SU-DHL-6 (cell line): ENCODE measurements at regions not wholly inside any gene's neighbourhood (a gene's known extent, or its start where the extent isn't known, plus 50 kb on each side); places are given as distances from the start of the nearest gene placed in this dataset.
A peak's percentile ranks its signal among the peaks of the same experiment; 100 is the strongest.

Source experiments
- H2AFZ ChIP-seq: fragments of 200-600 bp; sonication (generic); 2 replicates; pipeline ENCODE4 v1.6.1; 2014; ENCODE audit warnings: low read depth, mild to moderate bottlenecking, moderate library complexity, mixed read lengths, antibody characterized with exemption, low read length; ENCODE audit not compliant: severe bottlenecking
- H3F3A ChIP-seq: fragments of 200-600 bp; shearing (Covaris generic); 2 replicates; pipeline ENCODE4 v1.6.0; 2016; ENCODE audit warnings: antibody characterized with exemption, mild to moderate bottlenecking; ENCODE audit not compliant: insufficient read depth
- H3K27ac ChIP-seq: fragments of 200-600 bp; sonication (generic); 2 replicates; pipeline ENCODE4 v1.5.1; 2016; ENCODE audit warnings: low read depth, mild to moderate bottlenecking, low read length, moderate library complexity, mixed read lengths
- H3K27me3 ChIP-seq: fragments of 200-600 bp; sonication (generic), shearing (Covaris generic); 2 replicates; pipeline ENCODE4 v1.6.0; 2014; ENCODE audit warnings: mild to moderate bottlenecking, low read length
- H3K36me3 ChIP-seq: fragments of 200-600 bp; sonication (generic); 2 replicates; pipeline ENCODE4 v1.6.1; 2014; ENCODE audit warnings: mild to moderate bottlenecking, low read length, mixed read lengths
- H3K4me2 ChIP-seq: fragments of 300-600, 200-600 bp; shearing (Covaris generic), sonication (generic); 2 replicates; pipeline ENCODE4 v1.6.0; 2014; ENCODE audit warnings: low read length, low read depth, mild to moderate bottlenecking; ENCODE audit not compliant: poor library complexity, severe bottlenecking
- H3K4me3 ChIP-seq: fragments of 200-600 bp; sonication (generic); 2 replicates; pipeline ENCODE4 v1.5.1; 2014; ENCODE audit warnings: antibody characterized with exemption, low read length, mild to moderate bottlenecking, mixed read lengths; ENCODE audit not compliant: insufficient read depth, poor library complexity, severe bottlenecking
- H3K79me2 ChIP-seq: fragments of 200-600 bp; sonication (generic); 2 replicates; pipeline ENCODE4 v1.6.1; 2014; ENCODE audit warnings: mild to moderate bottlenecking, low read length, moderate library complexity; ENCODE audit not compliant: insufficient read depth
- H3K9ac ChIP-seq: fragments of 200-600 bp; sonication (generic); 2 replicates; pipeline ENCODE4 v1.7.0; 2014; ENCODE audit warnings: mild to moderate bottlenecking, low read length
- H3K9me2 ChIP-seq: fragments of 200-600 bp; sonication (generic); replicated peaks from 2 replicates; pipeline ENCODE4 v1.6.1; 2014; ENCODE audit warnings: low read length; ENCODE audit not compliant: insufficient read depth
- H3K9me3 ChIP-seq: fragments of 200-600 bp; sonication (generic); 2 replicates; pipeline ENCODE4 v1.6.1; 2014; ENCODE audit warnings: low read length, mixed read lengths; ENCODE audit not compliant: insufficient read depth
- H4K20me1 ChIP-seq: fragments of 200-600 bp; sonication (generic); 2 replicates; pipeline ENCODE4 v1.6.1; 2014; ENCODE audit warnings: low read depth, mild to moderate bottlenecking, antibody characterized with exemption, low read length, moderate library complexity, mixed read lengths
- CTCF ChIP-seq: fragments of 200-600 bp; sonication (generic); IDR thresholded peaks from one replicate; pipeline ENCODE4 v1.5.1; 2017; ENCODE audit warnings: antibody characterized with exemption, mild to moderate bottlenecking, low read length, moderate library complexity; ENCODE audit not compliant: insufficient read depth, poor library complexity, severe bottlenecking
- EZH2phosphoT487 ChIP-seq: fragments of 200-600 bp; sonication (generic), shearing (Covaris generic); conservative IDR thresholded peaks from 2 replicates; pipeline ENCODE4 v1.6.1; 2018; ENCODE audit warnings: mild to moderate bottlenecking, antibody characterized with exemption, low read length, moderate library complexity, mixed read lengths

- Histone ChIP-seq H3K9me2 (no peaks in the 10 kb centered on the region), H3K79me2 (no peaks in the 10 kb centered on the region), H3K27me3 (no peaks in the 10 kb centered on the region), H3K9me3 (no peaks in the 10 kb centered on the region), H3F3A (no peaks in the 10 kb centered on the region; the same call in 1 of the 2 replicates), H3K36me3 (no peaks in the 10 kb centered on the region), H3K4me2 (no peak overlapping the region), H3K4me3 (no peak overlapping the region), H3K9ac (no peak overlapping the region), H2AFZ (no peak overlapping the region), H3K27ac (no peak overlapping the region), H4K20me1 (no peaks in the 10 kb centered on the region)
- TF ChIP-seq EZH2phosphoT487 (no peak), CTCF (no peak)
Measured at GRCh38 chr6:192313-192664, 100.0 kb upstream of the DUSP22 start.

DNA sequence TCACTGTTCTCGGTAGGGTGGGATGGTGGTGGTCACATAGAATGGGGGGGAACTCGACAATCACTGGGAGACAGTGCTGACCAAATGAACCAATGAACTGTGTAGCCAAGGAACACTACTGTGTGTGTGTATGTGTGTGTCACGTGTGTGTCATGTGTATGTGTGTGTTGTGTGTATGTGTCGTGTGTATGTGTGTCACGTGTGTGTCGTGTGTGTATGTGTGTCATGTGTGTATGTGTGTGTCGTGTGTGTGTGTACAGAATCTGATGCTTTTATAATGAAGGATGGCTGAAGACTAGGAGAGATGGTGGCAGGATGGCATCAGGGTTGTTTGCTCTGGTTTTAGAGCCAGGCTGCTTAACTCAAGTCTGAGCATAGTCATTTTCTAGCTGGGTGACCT, 99.1 kb upstream of the DUSP22 start:
- peak overlapping the region; percentile 53; the same call in 1 of the 2 replicates for H3K27ac ChIP-seq
- H3K9me2 ChIP-seq, result no peaks in the 10 kb centered on the region
- H3K4me3 ChIP-seq, result no peak overlapping the region
- no peaks in the 10 kb centered on the region for H3K27me3 ChIP-seq
- H3K4me2 ChIP-seq, result peak overlapping the region; percentile 41
- H3K9ac ChIP-seq, result peak overlapping the region; percentile 10; the same call in 1 of the 2 replicates
- H4K20me1 ChIP-seq, result no peaks in the 10 kb centered on the region
- peak overlapping the region; percentile 87 for H2AFZ ChIP-seq
- TF ChIP-seq CTCF (no peak), EZH2phosphoT487 (no peak)
- no peaks in the 10 kb centered on the region for H3K9me3 ChIP-seq
- H3K36me3 ChIP-seq, result no peaks in the 10 kb centered on the region
- no peaks in the 10 kb centered on the region for H3K79me2 ChIP-seq
- H3F3A ChIP-seq, result no peaks in the 10 kb centered on the region; the same call in 1 of the 2 replicates

GRCh38 chr6:193773-194310, 98.4 kb upstream of the DUSP22 start:
- peak overlapping the region; percentile 87 for H2AFZ ChIP-seq
- TF ChIP-seq CTCF, result no peak
- no peak for TF ChIP-seq EZH2phosphoT487

More at GRCh38 chr6:193773-194310, 98.4 kb upstream of the DUSP22 start:
- Histone ChIP-seq H4K20me1 (no peaks in the 10 kb centered on the region), H3K9me2 (no peaks in the 10 kb centered on the region), H3K4me3 (no peak overlapping the region), H3K9me3 (no peaks in the 10 kb centered on the region), H3K27me3 (no peaks in the 10 kb centered on the region), H3K36me3 (no peaks in the 10 kb centered on the region), H3K27ac (peak overlapping the region; percentile 53), H3F3A (no peaks in the 10 kb centered on the region; the same call in 1 of the 2 replicates), H3K9ac (peak overlapping the region; percentile 10; the same call in 1 of the 2 replicates), H3K79me2 (no peaks in the 10 kb centered on the region), H3K4me2 (peak overlapping the region; percentile 41)
